ENCODE measurements at regions not wholly inside any gene's neighbourhood (a gene's known extent, or its start where the extent isn't known, plus 50 kb on each side); places are given as distances from the start of the nearest gene placed in this dataset.

DNA sequence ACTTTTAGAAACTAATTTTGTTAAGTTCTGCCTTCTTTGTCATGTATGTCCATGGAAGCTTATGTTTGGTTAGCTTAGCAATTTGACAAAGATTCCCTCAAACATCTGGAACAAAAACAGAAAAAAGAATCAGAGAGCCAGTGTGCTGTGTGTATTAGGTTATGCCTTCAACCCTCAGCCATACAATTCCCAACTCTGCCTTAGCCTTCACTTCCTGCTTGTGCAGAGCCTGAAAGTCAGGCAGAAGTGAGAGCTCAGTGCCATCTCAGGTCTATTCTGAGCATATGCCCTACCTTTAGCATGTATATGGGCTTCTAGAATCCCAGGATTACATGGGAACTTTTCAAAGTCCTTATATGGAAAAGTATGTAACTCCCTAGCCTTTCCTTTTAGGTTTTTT, 58.2 kb upstream of the STOX2 start:
- TF ChIP-seq EZH2 (IDR thresholded peaks at IDR 0.05; ENCODE audit: insufficient read depth, poor library complexity, severe bottlenecking) (no peak), EZH2phosphoT487 (IDR thresholded peaks at IDR 0.05; ENCODE audit: insufficient read depth, low read depth) (no peak)

Measured in GM23248 (cell line).